ENCODE measurements at regions not wholly inside any gene's neighbourhood (a gene's known extent, or its start where the extent isn't known, plus 50 kb on each side); places are given as distances from the start of the nearest gene placed in this dataset.
"Not testable (repeated sequence)": the region's sequence is repeated elsewhere in the genome, so short reads cannot be mapped to it uniquely, and the experiment has no call there.

DNA sequence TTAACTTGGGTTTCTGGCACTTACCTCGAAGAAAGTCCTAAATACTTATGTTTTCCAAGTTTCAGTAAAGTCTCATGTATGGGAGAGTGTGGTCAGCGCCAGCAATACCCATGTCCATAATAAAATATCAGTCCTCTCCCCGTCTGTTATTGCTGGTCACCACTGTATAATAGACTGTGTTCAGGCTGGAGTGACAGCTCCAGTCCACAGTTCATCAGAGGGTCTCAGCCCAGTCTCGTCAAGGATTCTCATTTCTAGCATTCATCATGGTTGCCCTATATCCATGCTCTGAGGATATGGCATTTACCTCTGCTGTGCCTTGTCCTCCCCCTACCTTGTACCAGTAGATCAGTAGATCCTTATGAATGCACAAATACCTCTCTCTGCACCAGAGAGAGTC, 384.5 kb downstream of the NPIPA7 start:
- peaks cover 0 to 5% (median 0%) of the 10 kb centered on the region in 4 donors for H3K27me3 ChIP-seq (ENCODE audit: control insufficient read depth in 4 of 4, insufficient read depth in 4 of 4, low read length in 3 of 4)
- no peak for TF ChIP-seq SP1 (IDR thresholded peaks at IDR 0.05)
- no peak for TF ChIP-seq YY1 (IDR thresholded peaks at IDR 0.05)
- TF ChIP-seq RAD21 (IDR thresholded peaks at IDR 0.05), result no peak
- TF ChIP-seq EGR1 (IDR thresholded peaks at IDR 0.05; ENCODE audit: low read depth in 2 of 2), result no peak
- TF ChIP-seq, protein P1, sequence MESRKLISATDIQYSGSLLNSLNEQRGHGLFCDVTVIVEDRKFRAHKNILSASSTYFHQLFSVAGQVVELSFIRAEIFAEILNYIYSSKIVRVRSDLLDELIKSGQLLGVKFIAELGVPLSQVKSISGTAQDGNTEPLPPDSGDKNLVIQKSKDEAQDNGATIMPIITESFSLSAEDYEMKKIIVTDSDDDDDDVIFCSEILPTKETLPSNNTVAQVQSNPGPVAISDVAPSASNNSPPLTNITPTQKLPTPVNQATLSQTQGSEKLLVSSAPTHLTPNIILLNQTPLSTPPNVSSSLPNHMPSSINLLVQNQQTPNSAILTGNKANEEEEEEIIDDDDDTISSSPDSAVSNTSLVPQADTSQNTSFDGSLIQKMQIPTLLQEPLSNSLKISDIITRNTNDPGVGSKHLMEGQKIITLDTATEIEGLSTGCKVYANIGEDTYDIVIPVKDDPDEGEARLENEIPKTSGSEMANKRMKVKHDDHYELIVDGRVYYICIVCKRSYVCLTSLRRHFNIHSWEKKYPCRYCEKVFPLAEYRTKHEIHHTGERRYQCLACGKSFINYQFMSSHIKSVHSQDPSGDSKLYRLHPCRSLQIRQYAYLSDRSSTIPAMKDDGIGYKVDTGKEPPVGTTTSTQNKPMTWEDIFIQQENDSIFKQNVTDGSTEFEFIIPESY (IDR thresholded peaks at IDR 0.05), result no peak
- TF ChIP-seq FOXA2 (IDR thresholded peaks at IDR 0.05), result no peak
- no peak for TF ChIP-seq GABPA (IDR thresholded peaks at IDR 0.05 in 1 of 2, conservative IDR thresholded peaks at IDR 0.05 in 1 of 2)
- TF ChIP-seq TAF1 (conservative IDR thresholded peaks at IDR 0.05), result no peak
- TF ChIP-seq, protein P2, sequence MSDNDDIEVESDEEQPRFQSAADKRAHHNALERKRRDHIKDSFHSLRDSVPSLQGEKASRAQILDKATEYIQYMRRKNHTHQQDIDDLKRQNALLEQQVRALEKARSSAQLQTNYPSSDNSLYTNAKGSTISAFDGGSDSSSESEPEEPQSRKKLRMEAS (IDR thresholded peaks at IDR 0.05), result no peak
- no peak for TF ChIP-seq RXRA (IDR thresholded peaks at IDR 0.05)
- TF ChIP-seq, protein P3, sequence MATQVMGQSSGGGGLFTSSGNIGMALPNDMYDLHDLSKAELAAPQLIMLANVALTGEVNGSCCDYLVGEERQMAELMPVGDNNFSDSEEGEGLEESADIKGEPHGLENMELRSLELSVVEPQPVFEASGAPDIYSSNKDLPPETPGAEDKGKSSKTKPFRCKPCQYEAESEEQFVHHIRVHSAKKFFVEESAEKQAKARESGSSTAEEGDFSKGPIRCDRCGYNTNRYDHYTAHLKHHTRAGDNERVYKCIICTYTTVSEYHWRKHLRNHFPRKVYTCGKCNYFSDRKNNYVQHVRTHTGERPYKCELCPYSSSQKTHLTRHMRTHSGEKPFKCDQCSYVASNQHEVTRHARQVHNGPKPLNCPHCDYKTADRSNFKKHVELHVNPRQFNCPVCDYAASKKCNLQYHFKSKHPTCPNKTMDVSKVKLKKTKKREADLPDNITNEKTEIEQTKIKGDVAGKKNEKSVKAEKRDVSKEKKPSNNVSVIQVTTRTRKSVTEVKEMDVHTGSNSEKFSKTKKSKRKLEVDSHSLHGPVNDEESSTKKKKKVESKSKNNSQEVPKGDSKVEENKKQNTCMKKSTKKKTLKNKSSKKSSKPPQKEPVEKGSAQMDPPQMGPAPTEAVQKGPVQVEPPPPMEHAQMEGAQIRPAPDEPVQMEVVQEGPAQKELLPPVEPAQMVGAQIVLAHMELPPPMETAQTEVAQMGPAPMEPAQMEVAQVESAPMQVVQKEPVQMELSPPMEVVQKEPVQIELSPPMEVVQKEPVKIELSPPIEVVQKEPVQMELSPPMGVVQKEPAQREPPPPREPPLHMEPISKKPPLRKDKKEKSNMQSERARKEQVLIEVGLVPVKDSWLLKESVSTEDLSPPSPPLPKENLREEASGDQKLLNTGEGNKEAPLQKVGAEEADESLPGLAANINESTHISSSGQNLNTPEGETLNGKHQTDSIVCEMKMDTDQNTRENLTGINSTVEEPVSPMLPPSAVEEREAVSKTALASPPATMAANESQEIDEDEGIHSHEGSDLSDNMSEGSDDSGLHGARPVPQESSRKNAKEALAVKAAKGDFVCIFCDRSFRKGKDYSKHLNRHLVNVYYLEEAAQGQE (IDR thresholded peaks at IDR 0.05), result no peak
- no peak for TF ChIP-seq JUND (IDR thresholded peaks at IDR 0.05)
- TF ChIP-seq, protein P4, sequence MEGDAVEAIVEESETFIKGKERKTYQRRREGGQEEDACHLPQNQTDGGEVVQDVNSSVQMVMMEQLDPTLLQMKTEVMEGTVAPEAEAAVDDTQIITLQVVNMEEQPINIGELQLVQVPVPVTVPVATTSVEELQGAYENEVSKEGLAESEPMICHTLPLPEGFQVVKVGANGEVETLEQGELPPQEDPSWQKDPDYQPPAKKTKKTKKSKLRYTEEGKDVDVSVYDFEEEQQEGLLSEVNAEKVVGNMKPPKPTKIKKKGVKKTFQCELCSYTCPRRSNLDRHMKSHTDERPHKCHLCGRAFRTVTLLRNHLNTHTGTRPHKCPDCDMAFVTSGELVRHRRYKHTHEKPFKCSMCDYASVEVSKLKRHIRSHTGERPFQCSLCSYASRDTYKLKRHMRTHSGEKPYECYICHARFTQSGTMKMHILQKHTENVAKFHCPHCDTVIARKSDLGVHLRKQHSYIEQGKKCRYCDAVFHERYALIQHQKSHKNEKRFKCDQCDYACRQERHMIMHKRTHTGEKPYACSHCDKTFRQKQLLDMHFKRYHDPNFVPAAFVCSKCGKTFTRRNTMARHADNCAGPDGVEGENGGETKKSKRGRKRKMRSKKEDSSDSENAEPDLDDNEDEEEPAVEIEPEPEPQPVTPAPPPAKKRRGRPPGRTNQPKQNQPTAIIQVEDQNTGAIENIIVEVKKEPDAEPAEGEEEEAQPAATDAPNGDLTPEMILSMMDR (IDR thresholded peaks at IDR 0.05; ENCODE audit: low read depth, low read length, missing input control), result no peak
- TF ChIP-seq FOXA1 (IDR thresholded peaks at IDR 0.05), result no peak
- TF ChIP-seq HNF4A (conservative IDR thresholded peaks at IDR 0.05), result no peak
- 72% methylated on average over 4 of the region's 4 CpGs for WGBS
- no peak overlapping the region for H3K9ac ChIP-seq (ENCODE audit: low read depth in 1 of 2, low read length in 2 of 2)
- no peak overlapping the region for H3K27ac ChIP-seq (ENCODE audit: low read depth in 1 of 2, low read length in 2 of 2)
- no peak for DNase-seq (ENCODE audit: low spot score)
- peaks cover 0 to 4% (median 0%) of the 10 kb centered on the region in 4 donors for H3K9me3 ChIP-seq (ENCODE audit: control insufficient read depth in 4 of 4, low read length in 3 of 4)
- H3K4me1 ChIP-seq (ENCODE audit: control insufficient read depth in 4 of 4, insufficient read depth in 4 of 4, low read length in 3 of 4), result no peaks in the 10 kb centered on the region
- no peaks in the 10 kb centered on the region for H3K36me3 ChIP-seq (ENCODE audit: control insufficient read depth in 4 of 4, insufficient read depth in 3 of 4, low read depth in 1 of 4, low read length in 3 of 4)
- no peak overlapping the region for H3K4me3 ChIP-seq (ENCODE audit: low read depth in 1 of 3, low read length in 3 of 3)

DNA sequence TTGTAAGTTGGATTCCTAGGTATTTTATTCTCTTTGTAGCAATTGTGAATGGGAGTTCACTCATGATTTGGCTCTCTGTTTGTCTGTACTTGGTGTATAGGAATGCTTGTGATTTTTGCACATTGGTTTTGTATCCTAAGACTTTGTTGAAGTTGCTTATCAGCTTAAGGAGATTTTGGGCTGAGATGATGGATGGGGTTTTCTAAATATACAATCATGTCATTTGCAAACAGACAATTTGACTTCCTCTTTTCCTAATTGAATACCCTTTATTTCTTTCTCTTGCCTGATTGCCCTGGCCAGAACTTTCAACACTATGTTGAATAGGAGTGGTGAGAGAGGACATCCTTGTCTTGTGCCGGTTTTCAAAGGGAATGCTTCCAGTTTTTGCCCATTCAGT, 391.8 kb downstream of the NPIPA7 start:
- 81% methylated on average over 1 of the region's 1 CpG for WGBS
- H3K27ac ChIP-seq (ENCODE audit: low read depth in 1 of 2, low read length in 2 of 2); DNase-seq (ENCODE audit: low spot score); H3K9ac ChIP-seq (ENCODE audit: low read depth in 1 of 2, low read length in 2 of 2); H3K4me3 ChIP-seq (ENCODE audit: low read depth in 1 of 3, low read length in 3 of 3); H3K4me1 ChIP-seq (ENCODE audit: control insufficient read depth in 4 of 4, insufficient read depth in 4 of 4, low read length in 3 of 4); H3K36me3 ChIP-seq (ENCODE audit: control insufficient read depth in 4 of 4, insufficient read depth in 3 of 4, low read depth in 1 of 4, low read length in 3 of 4); H3K9me3 ChIP-seq (ENCODE audit: control insufficient read depth in 4 of 4, low read length in 3 of 4); H3K27me3 ChIP-seq (ENCODE audit: control insufficient read depth in 4 of 4, insufficient read depth in 4 of 4, low read length in 3 of 4): not testable (repeated sequence)

Data from liver (tissue), 8 donors.